Tibial artery (tissue), 4 donors: ENCODE measurements at regions not wholly inside any gene's neighbourhood (a gene's known extent, or its start where the extent isn't known, plus 50 kb on each side); places are given as distances from the start of the nearest gene placed in this dataset.

Source experiments
- DNase-seq, 2 donors: peaks; one replicate each; pipeline ENCODE4 v3.0.0-alpha.2; 2019
- H3K27ac ChIP-seq, 2 donors: fragments of 200-600 bp; sonication (generic) in 1 of 2; 1 replicate in 1 of 2; 2 replicates in 1 of 2; pipeline ENCODE4 v1.5.1; 2018 to 2019; ENCODE audit warnings: mild to moderate bottlenecking in 1 of 2
- H3K27me3 ChIP-seq, 2 donors: fragments of 200-600 bp; sonication (generic) in 1 of 2; one replicate each; pipeline versions ENCODE4 v1.5.1 to v1.6.0; 2016 to 2019
- H3K36me3 ChIP-seq, 3 donors: fragments of 200-600 bp; sonication (generic) in 2 of 3; one replicate each; pipeline ENCODE4 v1.5.1; 2016 to 2019; ENCODE audit warnings: mild to moderate bottlenecking in 2 of 3
- H3K4me1 ChIP-seq, 4 donors: fragments of 200-600 bp; sonication (generic) in 2 of 4; 1 replicate in 3 of 4; 2 replicates in 1 of 4; pipeline ENCODE4 v1.5.1; 2016 to 2019
- H3K4me3 ChIP-seq, 2 donors: fragments of 200-600 bp; sonication (generic) in 1 of 2; 1 replicate in 1 of 2; 2 replicates in 1 of 2; pipeline ENCODE4 v1.5.1; 2018 to 2019; ENCODE audit warnings: mild to moderate bottlenecking in 2 of 2
- H3K9me3 ChIP-seq, 3 donors: fragments of 200-600 bp; sonication (generic) in 1 of 3; one replicate each; pipeline ENCODE4 v1.5.1; 2016 to 2019
- intact Hi-C: fragments of 100-400 bp; cut with DNase I; formaldehyde crosslinking; loops from one replicate; pipeline ENCODE4 v1.15.0; 2023; ENCODE audit warnings: low total_unique reads
- TF ChIP-seq, protein P1 (sequence below), 2 experiments: fragments of 200-600 bp in 1 of 2; fragments of 450-650 bp in 1 of 2; IDR thresholded peaks; one replicate each; pipeline ENCODE4 v1.5.1; 2017 to 2019; ENCODE audit warnings: antibody characterized with exemption in 2 of 2, mild to moderate bottlenecking in 1 of 2, moderate library complexity in 1 of 2

- DNase-seq = no peak
- Histone ChIP-seq H3K36me3 (no peaks in the 10 kb centered on the region), H3K27ac (no peak overlapping the region), H3K9me3 (no peaks in the 10 kb centered on the region), H3K27me3 (no peaks in the 10 kb centered on the region), H3K4me1 (peaks cover 0 to 5% (median 0%) of the 10 kb centered on the region in 4 donors), H3K4me3 (no peak overlapping the region)
- intact Hi-C loops = no loop called here
- TF ChIP-seq, protein P1, sequence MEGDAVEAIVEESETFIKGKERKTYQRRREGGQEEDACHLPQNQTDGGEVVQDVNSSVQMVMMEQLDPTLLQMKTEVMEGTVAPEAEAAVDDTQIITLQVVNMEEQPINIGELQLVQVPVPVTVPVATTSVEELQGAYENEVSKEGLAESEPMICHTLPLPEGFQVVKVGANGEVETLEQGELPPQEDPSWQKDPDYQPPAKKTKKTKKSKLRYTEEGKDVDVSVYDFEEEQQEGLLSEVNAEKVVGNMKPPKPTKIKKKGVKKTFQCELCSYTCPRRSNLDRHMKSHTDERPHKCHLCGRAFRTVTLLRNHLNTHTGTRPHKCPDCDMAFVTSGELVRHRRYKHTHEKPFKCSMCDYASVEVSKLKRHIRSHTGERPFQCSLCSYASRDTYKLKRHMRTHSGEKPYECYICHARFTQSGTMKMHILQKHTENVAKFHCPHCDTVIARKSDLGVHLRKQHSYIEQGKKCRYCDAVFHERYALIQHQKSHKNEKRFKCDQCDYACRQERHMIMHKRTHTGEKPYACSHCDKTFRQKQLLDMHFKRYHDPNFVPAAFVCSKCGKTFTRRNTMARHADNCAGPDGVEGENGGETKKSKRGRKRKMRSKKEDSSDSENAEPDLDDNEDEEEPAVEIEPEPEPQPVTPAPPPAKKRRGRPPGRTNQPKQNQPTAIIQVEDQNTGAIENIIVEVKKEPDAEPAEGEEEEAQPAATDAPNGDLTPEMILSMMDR (IDR thresholded peaks at IDR 0.05) = no peak
Measured at GRCh38 chr2:146894514-146894913, 950.3 kb upstream of the ACVR2A start.

DNA sequence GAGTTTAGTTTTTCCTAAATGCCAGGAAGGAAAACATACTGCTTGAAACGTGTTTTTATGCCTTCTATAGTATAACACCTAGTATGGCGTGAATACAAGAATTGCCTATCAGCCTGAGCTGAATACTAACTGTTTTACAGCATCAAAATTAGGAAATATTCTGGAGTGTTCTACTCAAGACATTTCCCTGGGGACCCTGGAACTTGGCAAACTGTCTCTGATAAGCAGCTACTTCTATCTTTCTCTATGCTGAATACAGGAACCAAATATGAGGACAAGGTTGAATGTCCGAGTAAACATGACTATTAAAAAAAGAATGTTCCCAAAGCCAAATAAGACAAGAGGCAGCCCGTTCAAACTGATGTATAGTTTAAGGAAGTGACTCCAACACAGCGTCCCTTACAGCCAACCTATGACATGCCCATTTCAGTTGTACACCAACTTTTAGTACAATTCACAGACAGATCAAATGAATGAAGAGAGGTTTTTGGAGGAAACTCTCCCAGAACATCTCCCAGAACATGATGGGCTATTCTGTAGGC, 951.3 kb upstream of the ACVR2A start:
- TF ChIP-seq, protein P1 (IDR thresholded peaks at IDR 0.05) = no peak
- DNase-seq = no peak
- no peaks in the 10 kb centered on the region for H3K27me3 ChIP-seq
- no peak overlapping the region for H3K4me3 ChIP-seq
- H3K4me1 ChIP-seq = peaks cover 0 to 5% (median 0%) of the 10 kb centered on the region in 4 donors
- intact Hi-C loops = no loop called here
- H3K27ac ChIP-seq = no peak overlapping the region
- no peaks in the 10 kb centered on the region for H3K9me3 ChIP-seq
- H3K36me3 ChIP-seq = no peaks in the 10 kb centered on the region

GRCh38 chr2:146890491-146890890, 954.3 kb upstream of the ACVR2A start:
- Histone ChIP-seq H3K27ac (no peak overlapping the region), H3K4me3 (no peak overlapping the region), H3K4me1 (peaks cover 0 to 5% (median 0%) of the 10 kb centered on the region in 4 donors), H3K9me3 (no peaks in the 10 kb centered on the region), H3K36me3 (no peaks in the 10 kb centered on the region), H3K27me3 (no peaks in the 10 kb centered on the region)
- DNase-seq = no peak
- intact Hi-C loops = no loop called here
- TF ChIP-seq, protein P1 (IDR thresholded peaks at IDR 0.05) = no peak

GRCh38 chr2:146879882-146880281, 964.9 kb upstream of the ACVR2A start:
- TF ChIP-seq, protein P1 (IDR thresholded peaks at IDR 0.05) = no peak
- H3K36me3 ChIP-seq = no peaks in the 10 kb centered on the region
- no peak for DNase-seq
- no peak overlapping the region for H3K4me3 ChIP-seq
- no peak overlapping the region for H3K27ac ChIP-seq
- no peaks in the 10 kb centered on the region for H3K9me3 ChIP-seq
- no peaks in the 10 kb centered on the region for H3K27me3 ChIP-seq
- H3K4me1 ChIP-seq = no peaks in the 10 kb centered on the region
- intact Hi-C loops = no loop called here

GRCh38 chr2:146874260-146874658, 970.6 kb upstream of the ACVR2A start:
- no peaks in the 10 kb centered on the region for H3K4me1 ChIP-seq
- TF ChIP-seq, protein P1 (IDR thresholded peaks at IDR 0.05) = no peak

More at GRCh38 chr2:146874260-146874658, 970.6 kb upstream of the ACVR2A start:
- peak in 1 of 2 donors; percentile 28 for DNase-seq
- intact Hi-C loops = no loop called here
- H3K27ac ChIP-seq = no peak overlapping the region
- no peak overlapping the region for H3K4me3 ChIP-seq
- H3K36me3 ChIP-seq = no peaks in the 10 kb centered on the region
- no peaks in the 10 kb centered on the region for H3K9me3 ChIP-seq
- no peaks in the 10 kb centered on the region for H3K27me3 ChIP-seq
